Neural cell (in vitro differentiated cells): ENCODE measurements at regions not wholly inside any gene's neighbourhood (a gene's known extent, or its start where the extent isn't known, plus 50 kb on each side); places are given as distances from the start of the nearest gene placed in this dataset.

Source experiments
- H2AFZ ChIP-seq: fragments of 200-600, 300-800 bp; sonication (generic), shearing (Covaris generic); 2 replicates; pipeline ENCODE4 v1.6.0; 2014; ENCODE audit warnings: low read depth, mild to moderate bottlenecking, antibody characterized with exemption, low read length, moderate library complexity
- H3F3A ChIP-seq: fragments of 200-600 bp; shearing (Covaris generic); 2 replicates; pipeline ENCODE4 v1.6.1; 2016; ENCODE audit warnings: mild to moderate bottlenecking, moderate library complexity, mixed read lengths, antibody characterized with exemption, low read length; ENCODE audit not compliant: insufficient read depth, poor library complexity, severe bottlenecking
- H3K27ac ChIP-seq: fragments of 200-600, 300-800 bp; sonication (generic), shearing (Covaris generic); 2 replicates; pipeline ENCODE4 v1.5.1; 2014; ENCODE audit warnings: mild to moderate bottlenecking, low read length, moderate library complexity
- H3K27me3 ChIP-seq: fragments of 300-800, 200-600 bp; sonication (generic), shearing (Covaris generic); 2 replicates; pipeline ENCODE4 v1.6.0; 2014; ENCODE audit warnings: mild to moderate bottlenecking, low read depth, low read length, moderate library complexity; ENCODE audit not compliant: insufficient read depth
- H3K36me3 ChIP-seq: fragments of 300-800, 200-600 bp; sonication (generic), shearing (Covaris generic); 2 replicates; pipeline ENCODE4 v1.5.1; 2014; ENCODE audit warnings: mild to moderate bottlenecking, antibody characterized with exemption, low read length, moderate library complexity; ENCODE audit not compliant: insufficient read depth
- H3K4me2 ChIP-seq: fragments of 300-800, 200-600 bp; sonication (generic), shearing (Covaris generic); 2 replicates; pipeline ENCODE4 v1.6.0; 2014; ENCODE audit warnings: mild to moderate bottlenecking, low read length
- H3K4me3 ChIP-seq: fragments of 300-800, 200-600 bp; sonication (generic), shearing (Covaris generic); 2 replicates; pipeline ENCODE4 v1.5.1; 2014; ENCODE audit warnings: mild to moderate bottlenecking, low read length, moderate library complexity
- H3K79me2 ChIP-seq: fragments of 200-600 bp; shearing (Covaris generic); replicated peaks from 2 replicates; pipeline ENCODE4 v1.6.0; 2014; ENCODE audit warnings: mild to moderate bottlenecking, low read length, moderate library complexity; ENCODE audit not compliant: insufficient read depth
- H3K9ac ChIP-seq: fragments of 300-800, 200-600 bp; sonication (generic), shearing (Covaris generic); 2 replicates; pipeline ENCODE4 v1.6.1; 2016; ENCODE audit warnings: mild to moderate bottlenecking, low read length, mixed read lengths
- H3K9me2 ChIP-seq: fragments of 200-600 bp; shearing (Covaris generic); 2 replicates; pipeline ENCODE4 v1.6.1; 2016; ENCODE audit warnings: mild to moderate bottlenecking, low read length, mixed read lengths; ENCODE audit not compliant: insufficient read depth
- H3K9me3 ChIP-seq: fragments of 200-600, 300-800 bp; sonication (generic), shearing (Covaris generic); 2 replicates; pipeline ENCODE4 v1.6.1; 2016; ENCODE audit warnings: mild to moderate bottlenecking, mixed run types, low read length, moderate library complexity, mixed read lengths
- H4K20me1 ChIP-seq: fragments of 200-600 bp; shearing (Covaris generic); 2 replicates; pipeline ENCODE4 v1.6.1; 2016; ENCODE audit warnings: mild to moderate bottlenecking, mixed run types; ENCODE audit not compliant: insufficient read depth
- EP300 ChIP-seq: fragments of 450-650 bp; conservative IDR thresholded peaks from 2 replicates; pipeline ENCODE4 v1.6.1; 2014; ENCODE audit warnings: antibody characterized with exemption, mild to moderate bottlenecking, moderate library complexity; ENCODE audit not compliant: poor library complexity, severe bottlenecking
- EZH2 ChIP-seq: fragments of 200-600, 300-800 bp; shearing (Covaris generic), sonication (generic); IDR thresholded peaks from 2 replicates; pipeline ENCODE4 v1.6.1; 2014; ENCODE audit warnings: antibody characterized with exemption, low read length, borderline replicate concordance, mild to moderate bottlenecking; ENCODE audit not compliant: insufficient read depth, poor library complexity, severe bottlenecking
- MXI1 ChIP-seq: fragments of 450-650 bp; conservative IDR thresholded peaks from 2 replicates; pipeline ENCODE4 v1.6.1; 2014; ENCODE audit warnings: antibody characterized with exemption, mild to moderate bottlenecking; ENCODE audit not compliant: poor library complexity, severe bottlenecking
- POLR2AphosphoS5 ChIP-seq: IDR thresholded peaks from 2 replicates; pipeline ENCODE4 v1.6.1; 2012
- RAD21 ChIP-seq: fragments of 450-650 bp; conservative IDR thresholded peaks from 2 replicates; pipeline ENCODE4 v1.6.1; 2014; ENCODE audit warnings: antibody characterized with exemption, mild to moderate bottlenecking, moderate library complexity
- SMC3 ChIP-seq: fragments of 450-650 bp; conservative IDR thresholded peaks from 2 replicates; pipeline ENCODE4 v1.6.1; 2014; ENCODE audit warnings: antibody characterized with exemption, mild to moderate bottlenecking, moderate library complexity; ENCODE audit not compliant: poor library complexity
- TAF1 ChIP-seq: IDR thresholded peaks from 2 replicates; pipeline ENCODE4 v1.6.1; 2012; ENCODE audit warnings: low read depth
- TF ChIP-seq, protein P1 (sequence below): fragments of 450-650 bp; IDR thresholded peaks from 2 replicates; pipeline ENCODE4 v1.5.1; 2014; ENCODE audit warnings: antibody characterized with exemption, mild to moderate bottlenecking, moderate library complexity; ENCODE audit not compliant: poor library complexity, severe bottlenecking
- TF ChIP-seq, protein P2 (sequence below): IDR thresholded peaks from 2 replicates; pipeline ENCODE4 v1.6.1; 2012; ENCODE audit warnings: borderline replicate concordance

GRCh38 chr4:18441676-18442075 lies 420.1 kb upstream of the LCORL start:
- H3K36me3 ChIP-seq: no peaks in the 10 kb centered on the region
- no peaks in the 10 kb centered on the region for H3K9me3 ChIP-seq
- H3F3A ChIP-seq: no peaks in the 10 kb centered on the region
- H3K4me2 ChIP-seq: no peak overlapping the region
- no peak overlapping the region for H2AFZ ChIP-seq
- no peak overlapping the region for H3K9ac ChIP-seq
- TF ChIP-seq EZH2: no peak
- TF ChIP-seq POLR2AphosphoS5: no peak
- TF ChIP-seq, protein P1, sequence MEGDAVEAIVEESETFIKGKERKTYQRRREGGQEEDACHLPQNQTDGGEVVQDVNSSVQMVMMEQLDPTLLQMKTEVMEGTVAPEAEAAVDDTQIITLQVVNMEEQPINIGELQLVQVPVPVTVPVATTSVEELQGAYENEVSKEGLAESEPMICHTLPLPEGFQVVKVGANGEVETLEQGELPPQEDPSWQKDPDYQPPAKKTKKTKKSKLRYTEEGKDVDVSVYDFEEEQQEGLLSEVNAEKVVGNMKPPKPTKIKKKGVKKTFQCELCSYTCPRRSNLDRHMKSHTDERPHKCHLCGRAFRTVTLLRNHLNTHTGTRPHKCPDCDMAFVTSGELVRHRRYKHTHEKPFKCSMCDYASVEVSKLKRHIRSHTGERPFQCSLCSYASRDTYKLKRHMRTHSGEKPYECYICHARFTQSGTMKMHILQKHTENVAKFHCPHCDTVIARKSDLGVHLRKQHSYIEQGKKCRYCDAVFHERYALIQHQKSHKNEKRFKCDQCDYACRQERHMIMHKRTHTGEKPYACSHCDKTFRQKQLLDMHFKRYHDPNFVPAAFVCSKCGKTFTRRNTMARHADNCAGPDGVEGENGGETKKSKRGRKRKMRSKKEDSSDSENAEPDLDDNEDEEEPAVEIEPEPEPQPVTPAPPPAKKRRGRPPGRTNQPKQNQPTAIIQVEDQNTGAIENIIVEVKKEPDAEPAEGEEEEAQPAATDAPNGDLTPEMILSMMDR: no peak
- no peak for TF ChIP-seq RAD21
- no peak for TF ChIP-seq TAF1
- H3K79me2 ChIP-seq: no peaks in the 10 kb centered on the region
- H3K27me3 ChIP-seq: no peaks in the 10 kb centered on the region
- no peak overlapping the region for H3K4me3 ChIP-seq
- H4K20me1 ChIP-seq: no peaks in the 10 kb centered on the region
- H3K9me2 ChIP-seq: no peaks in the 10 kb centered on the region
- no peak overlapping the region for H3K27ac ChIP-seq

DNA sequence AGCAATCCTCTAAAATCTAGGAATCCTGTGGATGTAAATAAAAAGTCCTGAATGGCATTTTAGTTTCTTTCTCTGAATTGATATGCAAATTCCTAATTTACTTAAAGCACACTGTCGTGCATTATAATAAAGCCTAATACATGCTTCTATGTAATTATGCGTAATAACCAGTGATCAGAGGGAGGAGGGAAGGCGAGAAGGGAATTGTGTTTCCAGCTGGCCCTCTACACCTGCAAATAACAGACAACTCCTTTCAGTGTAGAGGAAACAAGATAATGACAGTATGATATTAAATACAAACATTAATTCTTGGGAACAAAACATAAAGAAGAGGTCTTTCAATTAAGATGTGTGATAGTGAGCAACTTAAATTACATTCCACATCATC lies 419.6 kb upstream of the LCORL start:
- H3K4me3 ChIP-seq: no peak overlapping the region
- no peak overlapping the region for H3K27ac ChIP-seq
- no peaks in the 10 kb centered on the region for H3K36me3 ChIP-seq
- no peak overlapping the region for H3K4me2 ChIP-seq
- no peak overlapping the region for H3K9ac ChIP-seq
- no peaks in the 10 kb centered on the region for H3F3A ChIP-seq
- H3K9me2 ChIP-seq: no peaks in the 10 kb centered on the region
- H2AFZ ChIP-seq: no peak overlapping the region
- H3K79me2 ChIP-seq: no peaks in the 10 kb centered on the region
- H3K27me3 ChIP-seq: no peaks in the 10 kb centered on the region
- no peak for TF ChIP-seq POLR2AphosphoS5
- TF ChIP-seq TAF1: no peak
- TF ChIP-seq, protein P1: no peak
- TF ChIP-seq MXI1: no peak
- TF ChIP-seq SMC3: no peak
- no peak for TF ChIP-seq EP300
- TF ChIP-seq EZH2: no peak
- TF ChIP-seq RAD21: no peak
- TF ChIP-seq, protein P2, sequence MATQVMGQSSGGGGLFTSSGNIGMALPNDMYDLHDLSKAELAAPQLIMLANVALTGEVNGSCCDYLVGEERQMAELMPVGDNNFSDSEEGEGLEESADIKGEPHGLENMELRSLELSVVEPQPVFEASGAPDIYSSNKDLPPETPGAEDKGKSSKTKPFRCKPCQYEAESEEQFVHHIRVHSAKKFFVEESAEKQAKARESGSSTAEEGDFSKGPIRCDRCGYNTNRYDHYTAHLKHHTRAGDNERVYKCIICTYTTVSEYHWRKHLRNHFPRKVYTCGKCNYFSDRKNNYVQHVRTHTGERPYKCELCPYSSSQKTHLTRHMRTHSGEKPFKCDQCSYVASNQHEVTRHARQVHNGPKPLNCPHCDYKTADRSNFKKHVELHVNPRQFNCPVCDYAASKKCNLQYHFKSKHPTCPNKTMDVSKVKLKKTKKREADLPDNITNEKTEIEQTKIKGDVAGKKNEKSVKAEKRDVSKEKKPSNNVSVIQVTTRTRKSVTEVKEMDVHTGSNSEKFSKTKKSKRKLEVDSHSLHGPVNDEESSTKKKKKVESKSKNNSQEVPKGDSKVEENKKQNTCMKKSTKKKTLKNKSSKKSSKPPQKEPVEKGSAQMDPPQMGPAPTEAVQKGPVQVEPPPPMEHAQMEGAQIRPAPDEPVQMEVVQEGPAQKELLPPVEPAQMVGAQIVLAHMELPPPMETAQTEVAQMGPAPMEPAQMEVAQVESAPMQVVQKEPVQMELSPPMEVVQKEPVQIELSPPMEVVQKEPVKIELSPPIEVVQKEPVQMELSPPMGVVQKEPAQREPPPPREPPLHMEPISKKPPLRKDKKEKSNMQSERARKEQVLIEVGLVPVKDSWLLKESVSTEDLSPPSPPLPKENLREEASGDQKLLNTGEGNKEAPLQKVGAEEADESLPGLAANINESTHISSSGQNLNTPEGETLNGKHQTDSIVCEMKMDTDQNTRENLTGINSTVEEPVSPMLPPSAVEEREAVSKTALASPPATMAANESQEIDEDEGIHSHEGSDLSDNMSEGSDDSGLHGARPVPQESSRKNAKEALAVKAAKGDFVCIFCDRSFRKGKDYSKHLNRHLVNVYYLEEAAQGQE: no peak
- no peaks in the 10 kb centered on the region for H3K9me3 ChIP-seq
- H4K20me1 ChIP-seq: no peaks in the 10 kb centered on the region
